ENCODE measurements at regions not wholly inside any gene's neighbourhood (a gene's known extent, or its start where the extent isn't known, plus 50 kb on each side); places are given as distances from the start of the nearest gene placed in this dataset.
"Not testable (repeated sequence)": the region's sequence is repeated elsewhere in the genome, so short reads cannot be mapped to it uniquely, and the experiment has no call there.

GRCh38 chr4:170697045-170697444, 607.3 kb upstream of the AADAT start:
- Histone ChIP-seq H3K36me3 (ENCODE audit: control insufficient read depth in 5 of 5, insufficient read depth in 5 of 5, low read length in 5 of 5) (no peaks in the 10 kb centered on the region), H3K9ac (ENCODE audit: low read length in 5 of 5) (no peak overlapping the region), H3K4me3 (ENCODE audit: low read depth in 1 of 5, low read length in 5 of 5) (no peak overlapping the region), H3K9me3 (ENCODE audit: control insufficient read depth in 5 of 5, low read length in 5 of 5) (no peaks in the 10 kb centered on the region), H3K27me3 (ENCODE audit: control insufficient read depth in 5 of 5, insufficient read depth in 4 of 5, low read length in 5 of 5) (no peaks in the 10 kb centered on the region), H3K4me1 (ENCODE audit: control insufficient read depth in 5 of 5, insufficient read depth in 5 of 5, low read length in 5 of 5) (no peaks in the 10 kb centered on the region), H3K27ac (ENCODE audit: low read depth, low read length) (no peak overlapping the region)

- Histone ChIP-seq H3K4me3 (ENCODE audit: low read depth in 1 of 5, low read length in 5 of 5) (no peak overlapping the region), H3K27me3 (ENCODE audit: control insufficient read depth in 5 of 5, insufficient read depth in 4 of 5, low read length in 5 of 5) (no peaks in the 10 kb centered on the region), H3K36me3 (ENCODE audit: control insufficient read depth in 5 of 5, insufficient read depth in 5 of 5, low read length in 5 of 5) (no peaks in the 10 kb centered on the region), H3K27ac (ENCODE audit: low read depth, low read length) (no peak overlapping the region), H3K9me3 (ENCODE audit: control insufficient read depth in 5 of 5, low read length in 5 of 5) (no peaks in the 10 kb centered on the region), H3K4me1 (ENCODE audit: control insufficient read depth in 5 of 5, insufficient read depth in 5 of 5, low read length in 5 of 5) (no peaks in the 10 kb centered on the region), H3K9ac (ENCODE audit: low read length in 5 of 5) (no peak overlapping the region)
Measured at GRCh38 chr4:170691168-170691567, 601.4 kb upstream of the AADAT start.

GRCh38 chr4:170687751-170688150, 598.0 kb upstream of the AADAT start:
- Histone ChIP-seq H3K36me3 (ENCODE audit: control insufficient read depth in 5 of 5, insufficient read depth in 5 of 5, low read length in 5 of 5) (no peaks in the 10 kb centered on the region), H3K27ac (ENCODE audit: low read depth, low read length) (no peak overlapping the region), H3K9me3 (ENCODE audit: control insufficient read depth in 5 of 5, low read length in 5 of 5) (no peaks in the 10 kb centered on the region), H3K27me3 (ENCODE audit: control insufficient read depth in 5 of 5, insufficient read depth in 4 of 5, low read length in 5 of 5) (no peaks in the 10 kb centered on the region), H3K4me1 (ENCODE audit: control insufficient read depth in 5 of 5, insufficient read depth in 5 of 5, low read length in 5 of 5) (no peaks in the 10 kb centered on the region), H3K4me3 (ENCODE audit: low read depth in 1 of 5, low read length in 5 of 5) (no peak overlapping the region), H3K9ac (ENCODE audit: low read length in 5 of 5) (no peak overlapping the region)

- not testable (repeated sequence) for H3K4me3 ChIP-seq (ENCODE audit: low read depth in 1 of 5, low read length in 5 of 5); H3K27me3 ChIP-seq (ENCODE audit: control insufficient read depth in 5 of 5, insufficient read depth in 4 of 5, low read length in 5 of 5); H3K27ac ChIP-seq (ENCODE audit: low read depth, low read length); H3K4me1 ChIP-seq (ENCODE audit: control insufficient read depth in 5 of 5, insufficient read depth in 5 of 5, low read length in 5 of 5); H3K9ac ChIP-seq (ENCODE audit: low read length in 5 of 5); H3K9me3 ChIP-seq (ENCODE audit: control insufficient read depth in 5 of 5, low read length in 5 of 5); H3K36me3 ChIP-seq (ENCODE audit: control insufficient read depth in 5 of 5, insufficient read depth in 5 of 5, low read length in 5 of 5)
Measured at GRCh38 chr4:170685701-170686100, 595.9 kb upstream of the AADAT start.

- H3K4me1 ChIP-seq (ENCODE audit: control insufficient read depth in 5 of 5, insufficient read depth in 5 of 5, low read length in 5 of 5): no peaks in the 10 kb centered on the region
Measured at GRCh38 chr4:170682558-170683294, 593.0 kb upstream of the AADAT start.

GRCh38 chr4:170682087-170682486, 592.3 kb upstream of the AADAT start:
- H3K9me3 ChIP-seq (ENCODE audit: control insufficient read depth in 5 of 5, low read length in 5 of 5); H3K27ac ChIP-seq (ENCODE audit: low read depth, low read length); H3K27me3 ChIP-seq (ENCODE audit: control insufficient read depth in 5 of 5, insufficient read depth in 4 of 5, low read length in 5 of 5); H3K4me1 ChIP-seq (ENCODE audit: control insufficient read depth in 5 of 5, insufficient read depth in 5 of 5, low read length in 5 of 5); H3K4me3 ChIP-seq (ENCODE audit: low read depth in 1 of 5, low read length in 5 of 5); H3K36me3 ChIP-seq (ENCODE audit: control insufficient read depth in 5 of 5, insufficient read depth in 5 of 5, low read length in 5 of 5); H3K9ac ChIP-seq (ENCODE audit: low read length in 5 of 5): not testable (repeated sequence)

More at GRCh38 chr4:170682558-170683294, 593.0 kb upstream of the AADAT start:
- H3K9ac ChIP-seq (ENCODE audit: low read length in 5 of 5): no peak overlapping the region
- no peak overlapping the region for H3K4me3 ChIP-seq (ENCODE audit: low read depth in 1 of 5, low read length in 5 of 5)
- no peaks in the 10 kb centered on the region for H3K36me3 ChIP-seq (ENCODE audit: control insufficient read depth in 5 of 5, insufficient read depth in 5 of 5, low read length in 5 of 5)
- H3K27me3 ChIP-seq (ENCODE audit: control insufficient read depth in 5 of 5, insufficient read depth in 4 of 5, low read length in 5 of 5): no peaks in the 10 kb centered on the region
- H3K27ac ChIP-seq (ENCODE audit: low read depth, low read length): no peak overlapping the region
- no peaks in the 10 kb centered on the region for H3K9me3 ChIP-seq (ENCODE audit: control insufficient read depth in 5 of 5, low read length in 5 of 5)

- no peak overlapping the region for H3K4me3 ChIP-seq (ENCODE audit: low read depth in 1 of 5, low read length in 5 of 5)
- no peaks in the 10 kb centered on the region for H3K9me3 ChIP-seq (ENCODE audit: control insufficient read depth in 5 of 5, low read length in 5 of 5)
- H3K9ac ChIP-seq (ENCODE audit: low read length in 5 of 5): no peak overlapping the region
- no peaks in the 10 kb centered on the region for H3K36me3 ChIP-seq (ENCODE audit: control insufficient read depth in 5 of 5, insufficient read depth in 5 of 5, low read length in 5 of 5)
- no peak overlapping the region for H3K27ac ChIP-seq (ENCODE audit: low read depth, low read length)
- no peaks in the 10 kb centered on the region for H3K27me3 ChIP-seq (ENCODE audit: control insufficient read depth in 5 of 5, insufficient read depth in 4 of 5, low read length in 5 of 5)
- no peaks in the 10 kb centered on the region for H3K4me1 ChIP-seq (ENCODE audit: control insufficient read depth in 5 of 5, insufficient read depth in 5 of 5, low read length in 5 of 5)
Measured at GRCh38 chr4:170675568-170676262, 586.0 kb upstream of the AADAT start.

- no peak overlapping the region for H3K4me3 ChIP-seq (ENCODE audit: low read depth in 1 of 5, low read length in 5 of 5)
- H3K27me3 ChIP-seq (ENCODE audit: control insufficient read depth in 5 of 5, insufficient read depth in 4 of 5, low read length in 5 of 5): no peaks in the 10 kb centered on the region
- no peaks in the 10 kb centered on the region for H3K4me1 ChIP-seq (ENCODE audit: control insufficient read depth in 5 of 5, insufficient read depth in 5 of 5, low read length in 5 of 5)
- H3K9me3 ChIP-seq (ENCODE audit: control insufficient read depth in 5 of 5, low read length in 5 of 5): no peaks in the 10 kb centered on the region
- H3K27ac ChIP-seq (ENCODE audit: low read depth, low read length): no peak overlapping the region
- H3K36me3 ChIP-seq (ENCODE audit: control insufficient read depth in 5 of 5, insufficient read depth in 5 of 5, low read length in 5 of 5): no peaks in the 10 kb centered on the region
- H3K9ac ChIP-seq (ENCODE audit: low read length in 5 of 5): no peak overlapping the region
Measured at GRCh38 chr4:170674176-170674575, 584.4 kb upstream of the AADAT start.

GRCh38 chr4:170672381-170672965, 582.7 kb upstream of the AADAT start:
- Histone ChIP-seq H3K27me3 (ENCODE audit: control insufficient read depth in 5 of 5, insufficient read depth in 4 of 5, low read length in 5 of 5) (no peaks in the 10 kb centered on the region), H3K9ac (ENCODE audit: low read length in 5 of 5) (no peak overlapping the region), H3K4me1 (ENCODE audit: control insufficient read depth in 5 of 5, insufficient read depth in 5 of 5, low read length in 5 of 5) (no peaks in the 10 kb centered on the region), H3K9me3 (ENCODE audit: control insufficient read depth in 5 of 5, low read length in 5 of 5) (no peaks in the 10 kb centered on the region), H3K27ac (ENCODE audit: low read depth, low read length) (no peak overlapping the region), H3K4me3 (ENCODE audit: low read depth in 1 of 5, low read length in 5 of 5) (no peak overlapping the region), H3K36me3 (ENCODE audit: control insufficient read depth in 5 of 5, insufficient read depth in 5 of 5, low read length in 5 of 5) (no peaks in the 10 kb centered on the region)

- no peak overlapping the region for H3K4me3 ChIP-seq (ENCODE audit: low read depth in 1 of 5, low read length in 5 of 5)
- no peak overlapping the region for H3K27ac ChIP-seq (ENCODE audit: low read depth, low read length)
- H3K9me3 ChIP-seq (ENCODE audit: control insufficient read depth in 5 of 5, low read length in 5 of 5): no peaks in the 10 kb centered on the region
- no peaks in the 10 kb centered on the region for H3K36me3 ChIP-seq (ENCODE audit: control insufficient read depth in 5 of 5, insufficient read depth in 5 of 5, low read length in 5 of 5)
- H3K9ac ChIP-seq (ENCODE audit: low read length in 5 of 5): no peak overlapping the region
- no peaks in the 10 kb centered on the region for H3K27me3 ChIP-seq (ENCODE audit: control insufficient read depth in 5 of 5, insufficient read depth in 4 of 5, low read length in 5 of 5)
- H3K4me1 ChIP-seq (ENCODE audit: control insufficient read depth in 5 of 5, insufficient read depth in 5 of 5, low read length in 5 of 5): no peaks in the 10 kb centered on the region
Measured at GRCh38 chr4:170671171-170671570, 581.4 kb upstream of the AADAT start.
